H1 (cell line): ENCODE measurements at regions not wholly inside any gene's neighbourhood (a gene's known extent, or its start where the extent isn't known, plus 50 kb on each side); places are given as distances from the start of the nearest gene placed in this dataset.

ENCODE experiments used
- CTCF ChIA-PET: fragments of 300-600 bp; sonication (Branson Sonifier 250); formaldehyde crosslinking; loops from one replicate; lab custom pipeline; 2021; ENCODE audit not compliant: partially characterized antibody; lab: Charles Lee
- POLR2A ChIA-PET: fragments of 300-600 bp; sonication (Branson Sonifier 250); formaldehyde crosslinking; loops from one replicate; lab custom pipeline; 2021; ENCODE audit warnings: inconsistent platforms; ENCODE audit not compliant: partially characterized antibody; lab: Charles Lee
- DNase-seq, 2 experiments: peaks; one replicate each; pipeline versions ENCODE4 v3.0.0 to v3.0.0-alpha.2; 2010 to 2022; ENCODE audit warnings: low spot score in 2 of 2, low read depth in 1 of 2, mixed read lengths in 1 of 2
- FAIRE-seq: peaks from 2 replicates; lab custom pipeline; 2011; peaks lifted over from hg19 to GRCh38; lab: Jason Lieb, UNC
- H2AFZ ChIP-seq: 2 replicates; pipeline ENCODE4 v1.8.1; 2012; ENCODE audit warnings: low read length, inconsistent platforms
- H2AK5ac ChIP-seq: 2 replicates; pipeline ENCODE4 v1.6.1; 2013; ENCODE audit warnings: low read depth, low read length
- H2BK120ac ChIP-seq: replicated peaks from 2 replicates; pipeline ENCODE3; 2013; ENCODE audit warnings: low read depth, low read length, inconsistent platforms
- H2BK12ac ChIP-seq: 2 replicates; pipeline ENCODE4 v1.6.1; 2013; ENCODE audit warnings: low read depth, low read length
- H2BK15ac ChIP-seq: 2 replicates; pipeline ENCODE4 v1.6.1; 2013; ENCODE audit warnings: low read length
- H2BK20ac ChIP-seq: 2 replicates; pipeline ENCODE4 v1.6.1; 2013; ENCODE audit warnings: low read length
- H2BK5ac ChIP-seq: 2 replicates; pipeline ENCODE4 v1.6.1; 2013; ENCODE audit warnings: low read depth, low read length
- H3K14ac ChIP-seq: 2 replicates; pipeline ENCODE4 v1.6.1; 2013; ENCODE audit warnings: inconsistent platforms; ENCODE audit not compliant: insufficient read length
- H3K18ac ChIP-seq: 2 replicates; pipeline ENCODE4 v1.6.1; 2013; ENCODE audit warnings: low read length; ENCODE audit errors: extremely low read depth
- H3K23ac ChIP-seq: 2 replicates; pipeline ENCODE4 v1.6.1; 2013; ENCODE audit warnings: inconsistent platforms; ENCODE audit not compliant: insufficient read length
- H3K23me2 ChIP-seq: 2 replicates; pipeline ENCODE4 v1.6.1; 2013; ENCODE audit warnings: low read depth, low read length
- H3K27ac ChIP-seq: 2 replicates; pipeline ENCODE4 v1.6.1; 2011; ENCODE audit warnings: low read depth, low read length, inconsistent platforms
- H3K27me3 ChIP-seq, 4 experiments: replicated peaks in 1 of 4; 1 replicate in 1 of 4; 2 replicates in 3 of 4; pipeline versions ENCODE4 v1.6.1 to v1.8.1; 2011 to 2013; ENCODE audit warnings: low read length in 3 of 4, mild to moderate bottlenecking in 3 of 4, inconsistent platforms in 2 of 4, mixed read lengths in 2 of 4, moderate library complexity in 1 of 4; ENCODE audit not compliant: control insufficient read depth in 3 of 4, insufficient read depth in 3 of 4; ENCODE audit errors: extremely low read depth in 1 of 4
- H3K36me3 ChIP-seq, 4 experiments: 2 replicates each; pipeline versions ENCODE4 v1.6.1 to v1.8.1; 2011 to 2013; ENCODE audit warnings: mild to moderate bottlenecking in 4 of 4, low read length in 3 of 4, moderate library complexity in 2 of 4, control low read depth in 1 of 4, inconsistent platforms in 1 of 4; ENCODE audit not compliant: insufficient read depth in 4 of 4, control insufficient read depth in 2 of 4
- H3K4ac ChIP-seq: replicated peaks from 2 replicates; pipeline ENCODE3; 2013; ENCODE audit warnings: low read length, low read depth, mixed read lengths, inconsistent platforms; ENCODE audit not compliant: insufficient read length
- H3K4me1 ChIP-seq, 4 experiments: replicated peaks in 1 of 4; 1 replicate in 1 of 4; 2 replicates in 3 of 4; pipeline versions ENCODE4 v1.6.1 to v1.8.1; 2011 to 2013; ENCODE audit warnings: low read length in 3 of 4, inconsistent platforms in 2 of 4, mixed read lengths in 1 of 4; ENCODE audit not compliant: insufficient read depth in 4 of 4, control insufficient read depth in 3 of 4
- H3K4me2 ChIP-seq, 2 experiments: 2 replicates each; pipeline versions ENCODE4 v1.6.1 to v1.8.1; 2011 to 2013; ENCODE audit warnings: low read depth in 2 of 2, low read length in 2 of 2, control low read depth in 1 of 2, inconsistent platforms in 1 of 2, mild to moderate bottlenecking in 1 of 2; ENCODE audit not compliant: insufficient read depth in 1 of 2
- H3K4me3 ChIP-seq, 4 experiments: fragments of 200-600, 300-600 bp in 1 of 4; sonication (generic), shearing (Covaris generic), sonication (Bioruptor Twin) in 1 of 4; 2 replicates each; pipeline versions ENCODE4 v1.5.1 to v1.8.1; 2011 to 2016; ENCODE audit warnings: low read length in 4 of 4, low read depth in 3 of 4, control low read depth in 2 of 4, inconsistent platforms in 2 of 4, mild to moderate bottlenecking in 2 of 4, mixed read lengths in 1 of 4, moderate library complexity in 1 of 4; ENCODE audit not compliant: insufficient read depth in 2 of 4; ENCODE audit errors: extremely low read depth in 1 of 4
- H3K56ac ChIP-seq: replicated peaks from 2 replicates; pipeline ENCODE3; 2013; ENCODE audit warnings: low read depth, mild to moderate bottlenecking, mixed read lengths, low read length, inconsistent platforms; ENCODE audit not compliant: insufficient read length
- H3K79me1 ChIP-seq: 2 replicates; pipeline ENCODE4 v1.6.1; 2013; ENCODE audit warnings: low read depth, low read length, control low read depth
- H3K79me2 ChIP-seq, 2 experiments: 2 replicates each; pipeline versions ENCODE4 v1.6.1 to v1.8.1; 2012 to 2013; ENCODE audit warnings: low read length in 2 of 2, mild to moderate bottlenecking in 2 of 2, inconsistent platforms in 1 of 2; ENCODE audit not compliant: insufficient read depth in 2 of 2, control insufficient read depth in 1 of 2
- H3K9ac ChIP-seq, 4 experiments: replicated peaks in 1 of 4; 1 replicate in 1 of 4; 2 replicates in 3 of 4; pipeline versions ENCODE4 v1.6.1 to v1.8.1; 2011 to 2013; ENCODE audit warnings: low read depth in 3 of 4, low read length in 3 of 4, control low read depth in 2 of 4, mild to moderate bottlenecking in 2 of 4, moderate library complexity in 2 of 4, inconsistent platforms in 1 of 4; ENCODE audit errors: extremely low read depth in 1 of 4
- H3K9me3 ChIP-seq, 2 experiments: 2 replicates each; pipeline versions ENCODE4 v1.6.1 to v1.8.1; 2012 to 2013; ENCODE audit warnings: mild to moderate bottlenecking in 2 of 2, moderate library complexity in 2 of 2, control low read depth in 1 of 2, inconsistent platforms in 1 of 2, low read depth in 1 of 2, low read length in 1 of 2, mixed read lengths in 1 of 2; ENCODE audit not compliant: insufficient read depth in 2 of 2
- H4K20me1 ChIP-seq, 2 experiments: replicated peaks in 1 of 2; 2 replicates each; pipeline versions ENCODE3 to v1.8.1; 2011 to 2013; ENCODE audit warnings: inconsistent platforms in 2 of 2, low read length in 2 of 2, mild to moderate bottlenecking in 1 of 2; ENCODE audit not compliant: insufficient read depth in 2 of 2, control insufficient read depth in 1 of 2
- H4K5ac ChIP-seq: 2 replicates; pipeline ENCODE4 v1.6.1; 2013; ENCODE audit warnings: low read length, low read depth, mixed read lengths, inconsistent platforms; ENCODE audit not compliant: insufficient read length
- H4K8ac ChIP-seq: 2 replicates; pipeline ENCODE4 v1.8.0; 2013; ENCODE audit warnings: mild to moderate bottlenecking, moderate library complexity, low read length, inconsistent platforms; ENCODE audit not compliant: insufficient read depth; ENCODE audit errors: extremely low read depth
- H4K91ac ChIP-seq: replicated peaks from 2 replicates; pipeline ENCODE3; 2013; ENCODE audit warnings: low read length, mixed read lengths, inconsistent platforms; ENCODE audit not compliant: insufficient read length
- BCL11A ChIP-seq, 2 experiments: IDR thresholded peaks; one replicate each; pipeline ENCODE4 v1.6.1; 2011; ENCODE audit warnings: low read depth in 2 of 2, low read length in 2 of 2, mild to moderate bottlenecking in 2 of 2
- CBX5 ChIP-seq: fragments of 300-800, 300-1000 bp; sonication (generic); IDR thresholded peaks from 2 replicates; pipeline ENCODE4 v1.7.1; 2016; ENCODE audit warnings: antibody characterized with exemption, low read length, low read depth
- GABPA ChIP-seq: IDR thresholded peaks from 2 replicates; pipeline ENCODE4 v1.6.1; 2011; ENCODE audit warnings: mild to moderate bottlenecking, low read length, moderate library complexity, borderline replicate concordance; ENCODE audit not compliant: insufficient read depth
- GTF2F1 ChIP-seq: IDR thresholded peaks from 2 replicates; pipeline ENCODE4 v1.6.1; 2012; ENCODE audit warnings: low read depth, low read length, improper control_type of control experiment, borderline replicate concordance
- HDAC6 ChIP-seq: IDR thresholded peaks from one replicate; pipeline ENCODE4 v1.7.1; 2012; ENCODE audit warnings: low read depth, mild to moderate bottlenecking, inconsistent platforms, low read length, moderate library complexity
- JUN ChIP-seq: IDR thresholded peaks from 2 replicates; pipeline ENCODE4 v1.6.1; 2011; ENCODE audit warnings: low read depth, mild to moderate bottlenecking, improper control_type of control experiment, low read length
- SIRT6 ChIP-seq: IDR thresholded peaks from one replicate; pipeline ENCODE4 v1.7.1; 2012; ENCODE audit warnings: low read length, inconsistent platforms
- SP2 ChIP-seq: IDR thresholded peaks from 2 replicates; pipeline ENCODE4 v1.6.1; 2012; ENCODE audit warnings: mild to moderate bottlenecking, low read length, inconsistent platforms
- SP4 ChIP-seq: IDR thresholded peaks from 2 replicates; pipeline ENCODE4 v1.6.1; 2012; ENCODE audit warnings: low read length, inconsistent platforms
- TEAD4 ChIP-seq: IDR thresholded peaks from 2 replicates; pipeline ENCODE4 v1.6.1; 2012; ENCODE audit warnings: low read depth, low read length, inconsistent platforms, mixed read lengths
- YY1 ChIP-seq: IDR thresholded peaks from 2 replicates; pipeline ENCODE4 v1.6.1; 2011; ENCODE audit warnings: low read depth, mild to moderate bottlenecking, low read length
- WGBS, 2 experiments: shearing (Covaris generic) in 1 of 2; methylation state at CpG; one replicate each; pipeline versions ENCODE4 v1.1.6 to v1.1.7; 2013 to 2015; ENCODE audit warnings: low lambda C conversion rate in 2 of 2, mixed read lengths in 2 of 2, inconsistent platforms in 1 of 2, low coverage in 1 of 2, missing lambda C conversion rate in 1 of 2; ENCODE audit not compliant: insufficient replicate concordance in 2 of 2, insufficient coverage in 1 of 2, insufficient read length in 1 of 2; ENCODE audit errors: extremely low coverage in 1 of 2, missing lambda C conversion rate in 1 of 2; 5-methylcytosine and 5-hydroxymethylcytosine counted together

DNA sequence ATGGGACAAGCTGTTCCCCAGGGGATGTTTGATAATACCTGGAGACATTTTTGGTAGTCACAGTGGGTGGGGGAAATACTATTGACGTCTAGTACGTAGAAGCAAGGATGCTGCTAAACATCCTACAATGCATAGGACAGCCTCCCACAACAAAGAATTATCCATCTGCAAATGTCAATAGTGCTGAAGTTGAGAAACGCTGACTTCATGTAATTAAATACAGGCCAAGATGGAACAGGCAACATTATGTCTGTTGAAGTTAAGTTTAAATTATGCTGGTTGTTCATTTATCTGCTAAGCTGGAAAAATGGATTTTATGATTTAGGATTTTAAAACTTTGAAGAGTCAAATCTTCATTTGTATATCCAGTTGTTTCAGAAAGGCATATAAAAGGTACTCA lies 341.2 kb upstream of the DYNLRB2 start:
- no peaks in the 10 kb centered on the region for H4K20me1 ChIP-seq
- H3K36me3 ChIP-seq = no peaks in the 10 kb centered on the region
- ChIA-PET POLR2A (no interaction called here), CTCF (interaction anchor here (0.8 kb wide), 1 partner anchor 115 kb away, joined by 3 read pairs; no protein-coding TSS in a partner anchor)
- H4K8ac ChIP-seq = no peak overlapping the region
- no peak overlapping the region for H3K18ac ChIP-seq
- FAIRE-seq (no peak), DNase-seq (no peak)
- no peaks in the 10 kb centered on the region for H3K23me2 ChIP-seq
- H2AFZ ChIP-seq = no peak overlapping the region
- H2BK5ac ChIP-seq = no peak overlapping the region
- no peaks in the 10 kb centered on the region for H3K9me3 ChIP-seq
- H2AK5ac ChIP-seq = no peak overlapping the region
- no peak overlapping the region for H3K14ac ChIP-seq
- WGBS, 2 experiments = 91% methylated on average over 3 of the region's 3 CpGs; no CpG with 5 or more reads in 1 of the 2 experiments
- H3K79me2 ChIP-seq = no peaks in the 10 kb centered on the region
- H4K5ac ChIP-seq = no peak overlapping the region
- H3K79me1 ChIP-seq = no peaks in the 10 kb centered on the region
- no peak overlapping the region for H3K4me3 ChIP-seq
- no peak overlapping the region for H2BK12ac ChIP-seq
- no peak overlapping the region for H3K4me2 ChIP-seq
- TF ChIP-seq CBX5 (no peak), SP4 (no peak), JUN (no peak), SP2 (no peak), GTF2F1 (no peak), YY1 (no peak), TEAD4 (no peak), HDAC6 (no peak), GABPA (no peak), BCL11A (IDR thresholded peaks at IDR 0.05; ENCODE audit: low read depth in 2 of 2, low read length in 2 of 2) (no peak), SIRT6 (no peak)
- no peak overlapping the region for H4K91ac ChIP-seq
- no peak overlapping the region for H3K23ac ChIP-seq
- no peak overlapping the region for H2BK20ac ChIP-seq
- H3K56ac ChIP-seq = no peak overlapping the region
- no peaks in the 10 kb centered on the region for H3K27me3 ChIP-seq
- no peak overlapping the region for H2BK120ac ChIP-seq
- no peak overlapping the region for H2BK15ac ChIP-seq
- H3K4me1 ChIP-seq = no peaks in the 10 kb centered on the region
- H3K9ac ChIP-seq = no peak overlapping the region
- no peak overlapping the region for H3K4ac ChIP-seq
- H3K27ac ChIP-seq = no peak overlapping the region
